Activated naive CD4-positive, alpha-beta T cell treated with anti-CD3 and anti-CD28 coated beads, Interleukin-2, amount 10 ng/mL, durations not matched to agents 7 days and 5 days (primary cell): ENCODE measurements at regions not wholly inside any gene's neighbourhood (a gene's known extent, or its start where the extent isn't known, plus 50 kb on each side); places are given as distances from the start of the nearest gene placed in this dataset.

Source experiments
- CTCF ChIA-PET: fragments of 350-600 bp; sonication (Branson Sonifier 250); formaldehyde crosslinking; loops from one replicate; lab custom pipeline; 2021; ENCODE audit warnings: antibody characterized with exemption; lab: Charles Lee
- DNase-seq: peaks from one replicate; pipeline ENCODE4 v3.0.0-alpha.2; 2020
- H3K27ac Mint-ChIP-seq: one replicate; pipeline ENCODE4 v1.8.0; 2021; ENCODE audit warnings: mild to moderate bottlenecking, moderate library complexity, mixed read lengths
- H3K27me3 Mint-ChIP-seq: one replicate; pipeline ENCODE4 v1.8.0; 2021; ENCODE audit warnings: mild to moderate bottlenecking, mixed read lengths
- H3K36me3 Mint-ChIP-seq: one replicate; pipeline ENCODE4 v1.8.0; 2021; ENCODE audit warnings: mixed read lengths
- H3K4me1 Mint-ChIP-seq: one replicate; pipeline ENCODE4 v1.8.0; 2021; ENCODE audit warnings: mixed read lengths
- H3K4me3 Mint-ChIP-seq: one replicate; pipeline ENCODE4 v1.8.0; 2021; ENCODE audit warnings: mild to moderate bottlenecking, moderate library complexity, mixed read lengths
- H3K9me3 Mint-ChIP-seq: one replicate; pipeline ENCODE4 v1.8.0; 2021; ENCODE audit warnings: mixed read lengths

DNA sequence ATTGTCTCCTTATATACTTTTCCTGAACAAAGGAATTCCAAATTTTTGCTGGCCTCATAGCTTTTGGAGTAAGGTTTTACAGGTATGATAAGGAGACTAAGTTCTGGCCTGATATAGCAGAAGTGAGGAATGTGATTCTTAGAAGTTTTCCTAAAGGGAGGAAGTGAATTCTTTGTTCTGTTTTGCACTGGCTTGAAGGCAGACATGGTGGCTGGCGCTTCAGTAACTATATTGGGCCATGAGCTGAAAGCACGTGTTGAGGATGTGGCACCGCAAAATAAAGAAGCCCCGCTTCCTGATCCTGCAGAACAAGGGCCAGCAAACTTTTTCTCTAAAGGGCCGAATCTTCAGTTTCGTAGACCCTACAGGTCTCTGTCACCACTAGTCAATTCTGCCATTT is 224.2 kb downstream of the SNX18 start:
- peaks cover 25% of the 10 kb centered on the region for H3K27me3 Mint-ChIP-seq
- CTCF ChIA-PET: no interaction called here
- H3K27ac Mint-ChIP-seq: no peak overlapping the region
- peaks cover 5% of the 10 kb centered on the region for H3K9me3 Mint-ChIP-seq
- peaks cover 45% of the 10 kb centered on the region for H3K4me1 Mint-ChIP-seq
- no peak for DNase-seq
- no peak overlapping the region for H3K4me3 Mint-ChIP-seq
- peaks cover 10% of the 10 kb centered on the region for H3K36me3 Mint-ChIP-seq

DNA sequence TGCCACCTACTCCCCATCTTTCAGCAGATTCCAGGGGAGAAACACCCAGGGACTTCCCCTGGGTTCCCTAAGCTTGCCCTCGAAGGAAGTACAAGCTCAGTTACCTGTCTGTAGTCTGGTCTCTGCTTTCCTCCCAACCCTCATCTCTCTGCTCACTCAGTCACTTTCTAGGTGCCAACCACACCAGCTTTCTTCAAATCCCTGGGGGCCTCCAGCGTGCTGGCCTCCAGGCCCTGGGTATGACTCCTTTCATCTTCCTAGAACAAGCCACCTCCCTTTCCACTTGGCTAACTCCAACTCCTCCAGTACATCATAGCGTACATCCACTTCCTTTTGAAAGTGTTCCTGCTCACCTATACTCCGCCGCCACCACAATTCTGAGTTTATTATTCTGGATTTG is 222.6 kb downstream of the SNX18 start:
- peaks cover 5% of the 10 kb centered on the region for H3K9me3 Mint-ChIP-seq
- CTCF ChIA-PET: no interaction called here
- H3K4me1 Mint-ChIP-seq: peaks cover 36% of the 10 kb centered on the region
- no peak overlapping the region for H3K4me3 Mint-ChIP-seq
- no peak for DNase-seq
- H3K27me3 Mint-ChIP-seq: peaks cover 33% of the 10 kb centered on the region
- peaks cover 10% of the 10 kb centered on the region for H3K36me3 Mint-ChIP-seq
- H3K27ac Mint-ChIP-seq: no peak overlapping the region

DNA sequence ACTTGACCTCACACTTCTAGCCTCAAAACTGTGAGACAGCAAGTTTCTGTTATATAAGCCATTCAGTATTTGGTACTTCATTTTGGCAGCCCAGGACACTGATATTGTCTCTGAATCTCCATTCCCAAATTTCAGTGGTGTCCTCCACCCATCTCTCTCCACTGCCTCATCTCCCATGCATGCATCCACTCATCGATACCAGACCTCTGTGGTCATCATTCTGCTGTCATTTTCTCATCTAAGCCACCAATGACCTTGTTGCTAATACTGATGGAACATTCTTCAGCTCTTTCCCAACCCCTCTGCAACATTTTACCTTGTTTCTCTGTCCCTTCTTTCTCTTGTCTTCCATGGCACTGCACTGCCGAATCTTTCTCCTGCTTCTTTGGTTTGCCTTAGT is 221.8 kb downstream of the SNX18 start:
- Mint-ChIP-seq H3K4me1 (peaks cover 28% of the 10 kb centered on the region), H3K9me3 (peaks cover 2% of the 10 kb centered on the region), H3K4me3 (no peak overlapping the region), H3K27ac (no peak overlapping the region), H3K27me3 (peaks cover 33% of the 10 kb centered on the region), H3K36me3 (peaks cover 7% of the 10 kb centered on the region)
- CTCF ChIA-PET: interaction anchor here (0.6 kb wide), 1 partner anchor 102 kb away, joined by 3 read pairs; no protein-coding TSS in a partner anchor
- DNase-seq: no peak

DNA sequence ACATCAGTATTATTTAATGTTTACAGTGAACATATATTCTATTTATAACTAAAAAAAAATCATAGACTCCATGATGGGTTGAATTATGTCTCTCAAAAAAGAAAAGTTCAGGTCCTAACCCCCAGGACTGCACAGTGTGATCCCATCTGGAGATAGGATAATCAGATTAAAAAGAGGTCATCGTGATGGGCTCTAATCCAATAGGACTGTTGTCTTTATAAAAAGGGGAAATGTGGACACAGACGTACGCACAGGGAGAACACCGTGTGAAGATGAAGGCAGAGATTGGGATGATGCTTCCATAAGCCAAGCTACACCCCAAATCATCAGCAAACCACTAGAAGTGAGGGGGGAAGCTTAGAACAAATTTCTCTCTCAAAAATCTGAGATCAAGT is 221.4 kb downstream of the SNX18 start:
- Mint-ChIP-seq H3K27ac (no peak overlapping the region), H3K27me3 (peaks cover 33% of the 10 kb centered on the region), H3K4me1 (peaks cover 24% of the 10 kb centered on the region), H3K9me3 (peaks cover 1% of the 10 kb centered on the region), H3K4me3 (no peak overlapping the region), H3K36me3 (peaks cover 4% of the 10 kb centered on the region)
- CTCF ChIA-PET: interaction anchor here (0.6 kb wide), 1 partner anchor 101 kb away, joined by 3 read pairs; no protein-coding TSS in a partner anchor
- no peak for DNase-seq

DNA sequence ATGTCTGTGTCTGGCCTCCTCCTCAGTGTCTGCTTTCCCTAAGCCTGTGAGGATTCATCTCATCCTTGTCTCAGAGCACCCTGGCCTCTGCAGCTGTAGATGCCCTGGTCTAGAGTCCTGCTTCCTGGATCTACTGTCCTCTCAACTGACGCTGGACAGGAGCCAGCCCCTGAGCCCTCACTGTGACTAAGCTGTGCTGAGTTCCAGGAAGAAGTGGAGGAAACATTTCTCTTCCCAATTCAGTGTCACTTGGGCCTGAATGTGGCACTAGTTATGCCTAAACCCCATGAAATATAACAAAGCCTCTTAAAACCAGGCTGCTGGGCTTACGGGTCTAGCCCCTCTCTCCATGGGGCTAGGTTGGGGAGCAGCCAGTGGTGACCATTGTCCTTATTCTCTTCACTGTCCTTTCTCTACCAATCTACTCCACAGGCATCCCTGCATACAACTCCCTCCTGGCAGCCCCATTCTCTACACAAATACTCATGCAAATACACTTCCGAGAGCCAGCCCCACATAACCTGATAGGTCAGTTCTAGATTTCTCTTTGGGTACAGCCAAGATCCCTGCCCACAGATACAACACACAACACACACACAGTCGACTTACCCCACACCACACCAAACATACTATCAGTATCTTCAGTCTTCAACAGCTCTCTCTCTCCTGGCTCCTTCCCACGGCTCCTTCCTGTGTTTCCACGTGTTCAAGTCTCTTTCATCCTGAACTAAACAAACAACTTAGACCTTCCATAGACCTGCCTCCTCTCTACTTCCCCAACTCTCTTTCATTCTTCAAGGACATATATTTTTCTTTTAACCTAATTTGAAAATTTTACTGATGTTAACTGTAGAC is 220.8 kb downstream of the SNX18 start:
- CTCF ChIA-PET: no interaction called here
- H3K36me3 Mint-ChIP-seq: peaks cover 4% of the 10 kb centered on the region
- peaks cover 33% of the 10 kb centered on the region for H3K27me3 Mint-ChIP-seq
- H3K4me3 Mint-ChIP-seq: no peak overlapping the region
- no peak for DNase-seq
- no peak overlapping the region for H3K27ac Mint-ChIP-seq
- H3K9me3 Mint-ChIP-seq: peaks cover 1% of the 10 kb centered on the region
- peaks cover 18% of the 10 kb centered on the region for H3K4me1 Mint-ChIP-seq

DNA sequence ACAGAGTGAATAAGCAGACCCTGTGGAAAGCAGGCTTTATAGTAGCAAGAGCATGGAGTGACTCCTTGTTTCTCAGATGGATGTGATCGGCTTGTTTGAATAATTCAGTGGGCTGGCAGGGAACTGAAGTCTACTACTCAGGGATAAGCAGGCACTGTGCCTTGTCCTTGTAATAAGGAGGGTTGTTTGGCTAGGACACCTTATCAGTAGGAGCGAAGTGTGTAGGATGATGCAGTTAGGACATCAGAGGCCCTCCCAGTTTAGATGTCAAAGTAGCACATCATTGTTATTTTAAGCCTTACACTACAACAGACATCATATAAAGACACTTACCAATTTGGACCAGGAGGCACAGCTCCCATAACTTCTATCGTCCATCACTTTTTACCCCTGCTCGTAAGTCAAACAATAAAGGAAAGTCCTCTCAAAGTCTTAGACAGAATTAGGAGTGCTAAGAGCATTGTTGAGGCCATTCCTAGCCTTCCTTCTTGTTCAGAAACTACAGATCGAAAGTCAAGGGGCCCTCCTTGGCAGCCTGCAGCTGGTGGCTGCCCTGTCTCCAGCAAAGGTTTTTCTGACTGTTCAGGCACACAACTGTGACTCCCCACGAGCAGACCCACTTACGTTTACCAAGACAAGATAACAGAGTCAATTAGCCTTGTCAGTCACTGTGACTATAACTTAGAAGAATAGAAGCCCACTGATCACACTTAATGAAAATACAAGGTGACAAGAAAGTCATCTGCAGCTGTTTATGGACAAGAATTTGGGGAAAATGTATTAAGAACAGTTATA is 218.6 kb downstream of the SNX18 start:
- peaks cover 4% of the 10 kb centered on the region for H3K36me3 Mint-ChIP-seq
- H3K27me3 Mint-ChIP-seq: peaks cover 33% of the 10 kb centered on the region
- H3K27ac Mint-ChIP-seq: no peak overlapping the region
- H3K4me3 Mint-ChIP-seq: no peak overlapping the region
- peaks cover 1% of the 10 kb centered on the region for H3K9me3 Mint-ChIP-seq
- DNase-seq: no peak
- peaks cover 9% of the 10 kb centered on the region for H3K4me1 Mint-ChIP-seq
- CTCF ChIA-PET: no interaction called here

DNA sequence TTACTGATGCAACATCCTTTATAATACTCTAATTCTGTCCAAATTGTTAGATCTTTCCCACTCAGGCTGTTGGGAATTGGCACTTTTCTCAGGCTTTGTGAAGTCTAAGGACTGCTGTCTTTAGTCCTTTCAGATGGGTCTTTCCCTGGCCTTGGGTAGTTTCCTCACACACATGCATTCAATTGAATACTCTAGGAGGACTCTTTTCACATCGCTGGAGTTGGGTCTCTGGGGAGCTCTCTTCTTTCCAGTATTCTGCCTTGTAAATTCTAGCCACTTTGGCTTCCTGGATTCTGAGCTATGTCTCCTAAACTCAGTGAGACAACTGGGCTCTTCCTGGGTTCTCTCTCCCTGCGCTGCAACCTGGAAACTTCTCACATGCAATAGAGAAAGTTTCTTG is 215.5 kb downstream of the SNX18 start:
- Mint-ChIP-seq H3K9me3 (peaks cover 2% of the 10 kb centered on the region), H3K4me3 (no peak overlapping the region), H3K27me3 (peaks cover 23% of the 10 kb centered on the region), H3K4me1 (no peaks in the 10 kb centered on the region), H3K36me3 (peaks cover 3% of the 10 kb centered on the region), H3K27ac (no peak overlapping the region)
- DNase-seq: no peak
- CTCF ChIA-PET: interaction anchor here (1.2 kb wide), 1 partner anchor 14 kb away, joined by 3 read pairs; no protein-coding TSS in a partner anchor

DNA sequence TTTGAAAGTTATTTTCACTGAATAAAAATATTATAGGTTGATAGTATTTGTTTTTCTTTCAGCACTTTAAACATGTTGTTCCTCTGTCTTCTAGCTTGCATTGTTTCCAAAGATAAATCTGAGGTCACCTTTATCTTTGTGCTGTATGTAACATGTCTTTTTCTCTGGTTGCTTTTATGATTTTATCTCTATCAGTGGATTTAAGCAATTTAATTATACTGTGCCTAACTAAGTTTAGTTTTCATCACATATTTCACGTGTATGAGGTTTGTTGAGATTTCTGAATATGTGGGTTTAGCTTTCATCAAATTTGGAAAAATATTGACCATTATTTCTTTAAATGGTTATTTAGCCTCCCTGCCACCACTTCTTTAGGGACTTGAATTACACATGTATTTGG is 214.5 kb downstream of the SNX18 start:
- DNase-seq: no peak
- Mint-ChIP-seq H3K36me3 (peaks cover 3% of the 10 kb centered on the region), H3K27ac (no peak overlapping the region), H3K27me3 (peaks cover 23% of the 10 kb centered on the region), H3K4me3 (no peak overlapping the region), H3K9me3 (peaks cover 2% of the 10 kb centered on the region), H3K4me1 (no peaks in the 10 kb centered on the region)
- CTCF ChIA-PET: no interaction called here

DNA sequence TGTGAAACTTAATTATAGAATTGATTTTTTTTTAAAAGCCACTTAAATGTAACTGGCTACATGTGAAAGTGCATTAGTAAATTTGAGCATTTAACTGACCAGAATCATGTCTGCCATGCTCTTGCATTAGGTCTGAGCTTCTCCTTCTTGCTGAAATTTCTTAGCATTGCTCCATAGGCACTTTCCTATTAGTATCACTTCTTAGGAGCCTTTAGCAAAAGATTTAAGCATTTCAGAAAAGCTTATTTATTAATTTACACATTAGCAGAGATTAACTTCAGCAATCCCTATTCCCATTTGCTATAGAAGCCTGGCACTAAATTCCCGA is 211.0 kb downstream of the SNX18 start:
- Mint-ChIP-seq H3K4me3 (no peak overlapping the region), H3K36me3 (peaks cover 3% of the 10 kb centered on the region), H3K9me3 (peaks cover 4% of the 10 kb centered on the region), H3K27ac (no peak overlapping the region), H3K4me1 (no peaks in the 10 kb centered on the region), H3K27me3 (peaks cover 19% of the 10 kb centered on the region)
- CTCF ChIA-PET: no interaction called here
- no peak for DNase-seq

DNA sequence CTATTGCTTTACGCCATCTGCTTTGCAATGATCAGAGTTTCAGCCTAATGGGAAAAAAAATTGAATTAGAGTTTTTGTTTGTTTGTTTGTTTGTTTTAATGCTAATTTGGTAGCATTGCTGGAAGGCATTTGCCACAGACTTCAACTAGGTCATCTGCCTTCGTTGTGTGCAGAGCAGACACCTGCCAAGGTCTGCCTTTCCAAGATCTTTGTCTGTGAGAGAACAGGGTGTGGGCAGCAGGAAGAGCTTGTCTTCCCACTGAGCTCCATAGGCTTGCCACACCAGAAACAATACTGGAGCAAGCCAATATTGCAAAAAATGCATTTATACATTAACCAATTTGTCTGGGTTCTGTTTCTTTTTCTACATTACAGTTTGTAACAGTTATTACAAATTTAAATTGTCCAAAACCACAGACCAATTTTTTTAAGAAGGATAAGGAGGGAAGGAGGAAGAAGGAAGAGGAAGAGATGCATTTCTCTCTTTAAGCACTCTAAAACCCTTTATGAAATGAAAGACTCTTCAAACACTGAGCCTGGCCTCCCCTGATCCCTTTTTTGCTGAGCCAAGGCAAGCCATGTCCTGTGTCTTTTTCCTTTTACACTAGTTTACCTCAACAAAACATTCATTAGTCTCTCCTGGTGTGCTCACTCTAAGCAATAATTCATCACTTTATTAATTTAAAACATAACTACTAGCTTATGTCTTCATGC is 210.5 kb downstream of the SNX18 start:
- CTCF ChIA-PET: no interaction called here
- DNase-seq: no peak
- Mint-ChIP-seq H3K27ac (no peak overlapping the region), H3K9me3 (peaks cover 8% of the 10 kb centered on the region), H3K27me3 (peaks cover 19% of the 10 kb centered on the region), H3K4me3 (no peak overlapping the region), H3K36me3 (peaks cover 3% of the 10 kb centered on the region), H3K4me1 (peaks cover under 1% of the 10 kb centered on the region)

DNA sequence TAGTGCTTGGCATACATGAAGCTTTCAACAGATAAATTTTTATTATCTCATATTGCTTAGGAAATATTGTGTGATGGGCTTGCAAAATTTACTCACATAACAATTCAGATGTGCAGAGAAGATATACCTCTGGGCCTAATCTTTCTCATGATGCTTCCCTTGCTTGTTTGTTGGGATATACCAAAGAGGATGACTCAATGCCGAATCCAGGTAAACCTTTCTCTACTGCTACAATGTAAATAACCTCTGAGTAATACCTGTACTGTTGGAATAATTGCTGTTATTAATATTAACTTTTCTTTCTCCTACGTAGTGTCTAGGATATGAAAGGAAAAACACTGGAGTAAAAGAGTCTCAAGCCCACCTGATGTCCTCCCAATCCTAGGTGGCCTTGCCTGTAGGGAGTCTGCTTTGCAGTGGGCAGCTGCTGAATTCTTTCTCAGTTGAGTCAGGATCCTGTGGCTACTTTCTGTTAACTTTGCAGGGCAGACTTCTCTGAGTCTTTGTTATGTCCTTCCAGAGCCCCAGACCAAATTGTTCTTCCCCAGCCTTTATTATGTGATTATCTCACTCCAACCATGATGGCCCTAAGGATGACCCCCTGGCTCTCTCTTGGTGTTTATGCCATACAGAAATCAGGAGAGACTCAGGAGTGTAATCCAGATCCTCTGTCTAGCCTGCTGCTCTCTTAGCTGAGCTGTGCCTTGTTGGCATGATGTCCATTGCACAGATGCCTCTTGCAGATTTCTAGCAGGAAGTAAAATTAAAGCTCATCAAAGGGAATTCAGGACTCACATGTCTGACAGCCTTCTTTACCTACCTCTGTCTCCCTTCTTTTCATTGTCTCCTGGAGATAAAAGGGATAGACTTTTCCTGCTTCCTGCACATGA is 208.1 kb downstream of the SNX18 start:
- peaks cover 18% of the 10 kb centered on the region for H3K27me3 Mint-ChIP-seq
- CTCF ChIA-PET: no interaction called here
- peaks cover 2% of the 10 kb centered on the region for H3K4me1 Mint-ChIP-seq
- H3K27ac Mint-ChIP-seq: no peak overlapping the region
- H3K4me3 Mint-ChIP-seq: no peak overlapping the region
- DNase-seq: no peak
- H3K36me3 Mint-ChIP-seq: peaks cover 6% of the 10 kb centered on the region
- peaks cover 12% of the 10 kb centered on the region for H3K9me3 Mint-ChIP-seq

DNA sequence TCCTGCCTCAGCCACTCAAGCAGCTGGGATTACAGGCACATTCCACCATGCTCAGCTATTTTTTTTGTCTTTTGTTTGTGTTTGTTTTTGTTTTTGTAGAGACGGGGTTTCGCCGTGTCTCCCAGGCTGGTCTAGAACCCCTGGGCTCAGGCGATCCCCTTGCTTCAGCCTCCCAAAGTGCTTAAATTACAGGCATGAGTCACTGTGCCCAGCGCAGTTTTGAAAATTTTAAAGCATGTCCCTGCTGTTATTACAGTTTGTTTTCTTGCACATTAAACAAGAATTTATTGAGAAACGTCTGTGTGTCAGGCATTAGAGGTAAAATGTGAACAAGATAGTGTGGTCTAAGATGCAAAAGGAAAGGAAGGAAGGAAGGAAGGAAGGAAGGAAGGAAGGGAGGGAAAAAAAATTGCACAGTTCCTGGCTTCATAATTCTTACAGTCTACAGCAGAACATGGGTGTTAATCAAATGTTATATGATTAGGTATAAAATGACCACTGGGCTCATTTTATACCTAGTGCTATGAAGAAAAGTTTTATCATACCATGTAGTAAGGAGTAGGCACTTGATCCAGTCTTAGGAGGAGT is 205.4 kb downstream of the SNX18 start:
- peaks cover 15% of the 10 kb centered on the region for H3K4me1 Mint-ChIP-seq
- no peak for DNase-seq
- peaks cover 10% of the 10 kb centered on the region for H3K27me3 Mint-ChIP-seq
- no peak overlapping the region for H3K27ac Mint-ChIP-seq
- H3K9me3 Mint-ChIP-seq: peaks cover 10% of the 10 kb centered on the region
- H3K36me3 Mint-ChIP-seq: peaks cover 3% of the 10 kb centered on the region
- H3K4me3 Mint-ChIP-seq: no peak overlapping the region
- CTCF ChIA-PET: interaction anchor here (1.3 kb wide), 1 partner anchor 25 kb away, joined by 4 read pairs; no protein-coding TSS in a partner anchor

DNA sequence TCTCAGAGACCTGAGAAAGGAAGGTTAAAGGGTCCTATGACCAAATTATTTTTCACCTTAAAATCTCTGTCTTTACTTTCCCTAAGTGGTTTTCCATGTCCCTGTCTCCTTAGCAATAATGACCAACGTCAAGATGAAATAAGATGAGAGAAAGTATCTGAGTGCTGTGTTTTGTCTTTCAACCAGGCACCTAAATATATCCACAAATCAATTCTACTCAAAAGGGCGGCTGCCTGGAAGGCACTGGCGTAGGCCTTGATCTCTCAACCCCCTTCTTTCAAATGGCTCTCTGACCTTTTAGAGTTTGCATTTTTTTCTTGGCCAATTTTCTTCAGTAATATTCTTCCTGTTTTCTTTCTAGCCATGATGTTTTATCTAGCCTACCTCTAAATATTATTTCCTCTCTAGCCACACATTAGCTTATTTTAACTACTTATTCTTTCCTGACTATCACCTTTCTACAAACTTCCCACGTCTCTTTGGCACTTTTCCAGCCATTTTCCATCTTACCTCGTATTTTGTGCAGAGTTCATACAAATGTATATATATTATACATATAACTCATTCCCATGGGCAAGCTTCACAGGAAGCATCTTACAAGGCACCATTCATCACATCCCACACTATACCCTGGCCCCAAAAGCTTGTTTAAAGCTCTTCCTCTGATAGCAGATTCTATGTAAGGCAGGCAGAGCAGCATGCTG is 204.5 kb downstream of the SNX18 start:
- CTCF ChIA-PET: no interaction called here
- H3K27me3 Mint-ChIP-seq: peaks cover 10% of the 10 kb centered on the region
- no peak overlapping the region for H3K27ac Mint-ChIP-seq
- no peak overlapping the region for H3K4me3 Mint-ChIP-seq
- peaks cover 3% of the 10 kb centered on the region for H3K36me3 Mint-ChIP-seq
- peaks cover 10% of the 10 kb centered on the region for H3K9me3 Mint-ChIP-seq
- H3K4me1 Mint-ChIP-seq: peaks cover 24% of the 10 kb centered on the region
- no peak for DNase-seq
